ENCODE measurements at regions not wholly inside any gene's neighbourhood (a gene's known extent, or its start where the extent isn't known, plus 50 kb on each side); places are given as distances from the start of the nearest gene placed in this dataset.
"Not testable (repeated sequence)": the region's sequence is repeated elsewhere in the genome, so short reads cannot be mapped to it uniquely, and the experiment has no call there.

GRCh38 chr1:221979444-221980032 is 237.6 kb upstream of the DUSP10 start:
- Histone ChIP-seq H3K27ac (ENCODE audit: extremely low read depth, low read depth, low read length) (no peak overlapping the region), H3K4me1 (ENCODE audit: control insufficient read depth, insufficient read depth, low read length) (no peaks in the 10 kb centered on the region), H3K9me3 (ENCODE audit: control insufficient read depth, insufficient read depth, low read depth, low read length) (no peaks in the 10 kb centered on the region), H3K36me3 (ENCODE audit: control insufficient read depth in 2 of 2, insufficient read depth in 1 of 2, low read length in 2 of 2) (no peaks in the 10 kb centered on the region), H3K4me3 (ENCODE audit: low read depth, low read length) (no peak overlapping the region)
- ChIA-PET POLR2A (no interaction called here), CTCF (interaction anchor here (0.5 to 0.9 kb wide), 7 partner anchors 10 to 588 kb away, joined by 3 to 4 read pairs (median 3); no protein-coding TSS in a partner anchor)
- TF ChIP-seq ZBTB20 (tag by site-specific recombination; IDR thresholded peaks at IDR 0.05) (no peak), ZNF155 (tag by site-specific recombination; IDR thresholded peaks at IDR 0.05) (no peak), TCF7L2 (IDR thresholded peaks at IDR 0.05; ENCODE audit: borderline replicate concordance, low read depth, low read length) (no peak), ZNF76 (tag by site-specific recombination; IDR thresholded peaks at IDR 0.05; ENCODE audit: borderline replicate concordance, low read depth) (no peak), ZNF433 (tag by site-specific recombination; IDR thresholded peaks at IDR 0.05; ENCODE audit: low read depth) (no peak), ZBTB8A (tag by site-specific recombination; IDR thresholded peaks at IDR 0.05) (no peak), ZNF560 (tag by site-specific recombination; IDR thresholded peaks at IDR 0.05; ENCODE audit: borderline replicate concordance) (no peak)

GRCh38 chr1:221978631-221979334 is 236.9 kb upstream of the DUSP10 start:
- H3K27ac ChIP-seq (ENCODE audit: extremely low read depth, low read depth, low read length); POLR2A ChIA-PET; H3K9me3 ChIP-seq (ENCODE audit: control insufficient read depth, insufficient read depth, low read depth, low read length); H3K4me3 ChIP-seq (ENCODE audit: low read depth, low read length); H3K4me1 ChIP-seq (ENCODE audit: control insufficient read depth, insufficient read depth, low read length); H3K36me3 ChIP-seq (ENCODE audit: control insufficient read depth in 2 of 2, insufficient read depth in 1 of 2, low read length in 2 of 2): not testable (repeated sequence)
- TF ChIP-seq EGR2 (tag by site-specific recombination; IDR thresholded peaks at IDR 0.05; ENCODE audit: low read depth), result peak; percentile 37; the same call in 1 of the 2 replicates
- CTCF ChIA-PET, result interaction anchor here (0.6 to 0.7 kb wide), 4 partner anchors 10 to 587 kb away, joined by 3 to 4 read pairs (median 3); no protein-coding TSS in a partner anchor

- H3K9me3 ChIP-seq (ENCODE audit: control insufficient read depth, insufficient read depth, low read depth, low read length); CTCF ChIA-PET; H3K27ac ChIP-seq (ENCODE audit: extremely low read depth, low read depth, low read length); H3K36me3 ChIP-seq (ENCODE audit: control insufficient read depth in 2 of 2, insufficient read depth in 1 of 2, low read length in 2 of 2); H3K4me1 ChIP-seq (ENCODE audit: control insufficient read depth, insufficient read depth, low read length); H3K4me3 ChIP-seq (ENCODE audit: low read depth, low read length); POLR2A ChIA-PET: not testable (repeated sequence)
Measured at GRCh38 chr1:221973787-221974186, 231.9 kb upstream of the DUSP10 start.

- POLR2A ChIA-PET, result no interaction called here
- Histone ChIP-seq H3K27ac (ENCODE audit: extremely low read depth, low read depth, low read length) (no peak overlapping the region), H3K9me3 (ENCODE audit: control insufficient read depth, insufficient read depth, low read depth, low read length) (no peaks in the 10 kb centered on the region), H3K36me3 (ENCODE audit: control insufficient read depth in 2 of 2, insufficient read depth in 1 of 2, low read length in 2 of 2) (no peaks in the 10 kb centered on the region), H3K4me1 (ENCODE audit: control insufficient read depth, insufficient read depth, low read length) (no peaks in the 10 kb centered on the region), H3K4me3 (ENCODE audit: low read depth, low read length) (no peak overlapping the region)
- CTCF ChIA-PET, result interaction anchor here (0.7 to 1.0 kb wide), 2 partner anchors 17 to 122 kb away, joined by 3 read pairs; no protein-coding TSS in a partner anchor
- TF ChIP-seq ATF2 (tag by site-specific recombination; IDR thresholded peaks at IDR 0.05; ENCODE audit: low read depth) (peak; percentile 63; the same call in 1 of the 2 replicates), ZBTB6 (tag by site-specific recombination; IDR thresholded peaks at IDR 0.05) (no peak), GLIS2 (tag by site-specific recombination; IDR thresholded peaks at IDR 0.05) (no peak)
Measured at GRCh38 chr1:221972276-221973235, 230.7 kb upstream of the DUSP10 start.

- H3K9me3 ChIP-seq (ENCODE audit: control insufficient read depth, insufficient read depth, low read depth, low read length); H3K36me3 ChIP-seq (ENCODE audit: control insufficient read depth in 2 of 2, insufficient read depth in 1 of 2, low read length in 2 of 2); POLR2A ChIA-PET; H3K4me3 ChIP-seq (ENCODE audit: low read depth, low read length); H3K27ac ChIP-seq (ENCODE audit: extremely low read depth, low read depth, low read length); H3K4me1 ChIP-seq (ENCODE audit: control insufficient read depth, insufficient read depth, low read length): not testable (repeated sequence)
- CTCF ChIA-PET, result interaction anchor here (0.7 kb wide), 1 partner anchor 42 kb away, joined by 3 read pairs; no protein-coding TSS in a partner anchor
Measured at GRCh38 chr1:221971035-221971434, 229.1 kb upstream of the DUSP10 start.

- POLR2A ChIA-PET; H3K4me3 ChIP-seq (ENCODE audit: low read depth, low read length); H3K27ac ChIP-seq (ENCODE audit: extremely low read depth, low read depth, low read length); H3K36me3 ChIP-seq (ENCODE audit: control insufficient read depth in 2 of 2, insufficient read depth in 1 of 2, low read length in 2 of 2); H3K9me3 ChIP-seq (ENCODE audit: control insufficient read depth, insufficient read depth, low read depth, low read length); H3K4me1 ChIP-seq (ENCODE audit: control insufficient read depth, insufficient read depth, low read length); CTCF ChIA-PET: not testable (repeated sequence)
Measured at GRCh38 chr1:221969298-221969858, 227.5 kb upstream of the DUSP10 start.

GRCh38 chr1:221967538-221967937 is 225.6 kb upstream of the DUSP10 start:
- H3K27ac ChIP-seq (ENCODE audit: extremely low read depth, low read depth, low read length); CTCF ChIA-PET; POLR2A ChIA-PET; H3K36me3 ChIP-seq (ENCODE audit: control insufficient read depth in 2 of 2, insufficient read depth in 1 of 2, low read length in 2 of 2); H3K4me3 ChIP-seq (ENCODE audit: low read depth, low read length); H3K9me3 ChIP-seq (ENCODE audit: control insufficient read depth, insufficient read depth, low read depth, low read length); H3K4me1 ChIP-seq (ENCODE audit: control insufficient read depth, insufficient read depth, low read length): not testable (repeated sequence)

Measured in HEK293 (cell line).